Endothelial cell of umbilical vein (primary cell): ENCODE measurements at regions not wholly inside any gene's neighbourhood (a gene's known extent, or its start where the extent isn't known, plus 50 kb on each side); places are given as distances from the start of the nearest gene placed in this dataset.

ENCODE experiments used
- BruUV-seq: library from RNA; stranded (reverse); fragments of 400-500 nt; replicated peaks from 2 replicates; lab custom pipeline; 2021; lab: Mats Ljungman, UMichigan
- CTCF ChIA-PET: fragments of 300-600, 350-600 bp; sonication (Branson Sonifier 250); formaldehyde crosslinking; loops from one replicate; lab custom pipeline; 2021; ENCODE audit warnings: antibody characterized with exemption, inconsistent platforms; lab: Charles Lee
- POLR2A ChIA-PET: fragments of 300-600, 350-600 bp; sonication (Branson Sonifier 250); formaldehyde crosslinking; loops from one replicate; lab custom pipeline; 2021; ENCODE audit warnings: antibody characterized with exemption, inconsistent platforms; lab: Charles Lee
- DNase-seq: peaks from one replicate; pipeline ENCODE4 v3.0.0-alpha.2; 2011; ENCODE audit warnings: low read depth, low spot score
- FAIRE-seq: peaks from 2 replicates; lab custom pipeline; 2011; peaks lifted over from hg19 to GRCh38; lab: Jason Lieb, UNC
- H2AFZ ChIP-seq: 2 replicates; pipeline ENCODE4 v1.6.0; 2012; ENCODE audit warnings: low read depth, low read length, control low read depth, inconsistent platforms
- H3K27ac ChIP-seq: 2 replicates; pipeline ENCODE4 v1.5.1; 2011; ENCODE audit warnings: low read depth, mild to moderate bottlenecking, control low read depth, low read length, moderate library complexity; ENCODE audit not compliant: insufficient read depth
- H3K27me3 ChIP-seq, 2 experiments: 2 replicates each; pipeline versions ENCODE4 v1.6.0 to v1.6.1; 2011; ENCODE audit warnings: low read length in 2 of 2, mixed read lengths in 1 of 2; ENCODE audit not compliant: control insufficient read depth in 2 of 2, insufficient read depth in 2 of 2
- H3K36me3 ChIP-seq, 2 experiments: 2 replicates in 1 of 2; 3 replicates in 1 of 2; pipeline ENCODE4 v1.5.1; 2011; ENCODE audit warnings: low read length in 2 of 2, mild to moderate bottlenecking in 1 of 2, moderate library complexity in 1 of 2; ENCODE audit not compliant: control insufficient read depth in 2 of 2, insufficient read depth in 2 of 2; ENCODE audit errors: extremely low read depth in 1 of 2
- H3K4me1 ChIP-seq: 3 replicates; pipeline ENCODE4 v1.5.1; 2011; ENCODE audit warnings: mild to moderate bottlenecking, low read length; ENCODE audit not compliant: control insufficient read depth, insufficient read depth; ENCODE audit errors: extremely low read depth
- H3K4me2 ChIP-seq: 2 replicates; pipeline ENCODE4 v1.6.1; 2011; ENCODE audit warnings: low read length, control low read depth, mixed read lengths; ENCODE audit not compliant: insufficient read depth
- H3K4me3 ChIP-seq, 3 experiments: fragments of 200-600 bp in 1 of 3; sonication (generic), shearing (Covaris generic) in 1 of 3; replicated peaks in 1 of 3; 2 replicates each; pipeline ENCODE4 v1.5.1; 2011 to 2016; ENCODE audit warnings: control low read depth in 3 of 3, low read length in 3 of 3, mild to moderate bottlenecking in 2 of 3, inconsistent platforms in 1 of 3, low read depth in 1 of 3, moderate library complexity in 1 of 3; ENCODE audit not compliant: insufficient read depth in 1 of 3
- H3K79me2 ChIP-seq: 2 replicates; pipeline ENCODE4 v1.6.0; 2012; ENCODE audit warnings: low read length, inconsistent platforms; ENCODE audit not compliant: control insufficient read depth, insufficient read depth
- H3K9ac ChIP-seq: replicated peaks from 2 replicates; pipeline ENCODE3; 2011; ENCODE audit warnings: low read length, control low read depth; ENCODE audit not compliant: insufficient read depth; ENCODE audit errors: extremely low read depth
- H3K9me1 ChIP-seq: replicated peaks from 3 replicates; pipeline ENCODE4 v1.6.0; 2011; ENCODE audit warnings: mild to moderate bottlenecking, low read length; ENCODE audit not compliant: control insufficient read depth, insufficient read depth; ENCODE audit errors: extremely low read depth
- H3K9me3 ChIP-seq: replicated peaks from 2 replicates; pipeline ENCODE4 v1.5.1; 2012; ENCODE audit warnings: low read length, inconsistent platforms; ENCODE audit not compliant: control insufficient read depth, insufficient read depth
- H4K20me1 ChIP-seq: replicated peaks from 2 replicates; pipeline ENCODE3; 2011; ENCODE audit warnings: mild to moderate bottlenecking, low read length; ENCODE audit not compliant: control insufficient read depth, insufficient read depth; ENCODE audit errors: extremely low read depth
- CTCF ChIP-seq, 2 donors: IDR thresholded peaks; 1 replicate in 1 of 2; 2 replicates in 1 of 2; pipeline ENCODE4 v1.5.1; 2011; ENCODE audit warnings: low read length in 2 of 2, mild to moderate bottlenecking in 2 of 2, moderate library complexity in 2 of 2, control low read depth in 1 of 2, inconsistent platforms in 1 of 2, low read depth in 1 of 2; ENCODE audit not compliant: insufficient read depth in 1 of 2; ENCODE audit errors: extremely low read depth in 1 of 2
- EZH2 ChIP-seq: IDR thresholded peaks from 2 replicates; pipeline ENCODE4 v1.6.1; 2012; ENCODE audit warnings: borderline replicate concordance, low read depth, mild to moderate bottlenecking, moderate library complexity, low read length, inconsistent platforms; ENCODE audit not compliant: severe bottlenecking
- FOS ChIP-seq: IDR thresholded peaks from 2 replicates; pipeline ENCODE4 v1.6.1; 2011; ENCODE audit warnings: mild to moderate bottlenecking, low read length, moderate library complexity, borderline replicate concordance; ENCODE audit not compliant: insufficient read depth
- GATA2 ChIP-seq: IDR thresholded peaks from 2 replicates; pipeline ENCODE4 v1.7.0; 2011; ENCODE audit warnings: low read depth, mild to moderate bottlenecking, moderate library complexity, mixed read lengths, low read length; ENCODE audit not compliant: insufficient read length, insufficient read depth
- JUN ChIP-seq: IDR thresholded peaks from 2 replicates; pipeline ENCODE4 v1.6.1; 2011; ENCODE audit warnings: borderline replicate concordance, low read depth; ENCODE audit not compliant: insufficient read length, insufficient read depth
- MAX ChIP-seq: IDR thresholded peaks from 2 replicates; pipeline ENCODE4 v1.6.1; 2011; ENCODE audit not compliant: insufficient read depth, insufficient read length
- MYC ChIP-seq: IDR thresholded peaks from one replicate; pipeline ENCODE4 v1.6.1; 2011; ENCODE audit warnings: mild to moderate bottlenecking, low read depth, low read length
- POLR2A ChIP-seq: IDR thresholded peaks from 2 replicates; pipeline ENCODE4 v1.6.1; 2012; ENCODE audit warnings: low read depth, mild to moderate bottlenecking, control low read depth, low read length
- POLR2AphosphoS5 ChIP-seq: IDR thresholded peaks from 2 replicates; pipeline ENCODE4 v1.6.1; 2012; ENCODE audit warnings: low read depth, mild to moderate bottlenecking, control low read depth, low read length, moderate library complexity; ENCODE audit not compliant: insufficient read depth
- dilution Hi-C: fragments of 300-500 bp; cut with MboI; formaldehyde crosslinking; loops from one replicate; pipeline ENCODE4 v1.15.0; 2019; ENCODE audit warnings: low sequenced_read_pairs; ENCODE audit not compliant: extremely low pct_ligation_motif_present
- intact Hi-C: fragments of 100-400 bp; cut with micrococcal nuclease; formaldehyde crosslinking; loops from one replicate; pipeline ENCODE4 v1.10.0; 2022

- DNase-seq (no peak), FAIRE-seq (no peak)
- Histone ChIP-seq H3K4me2 (no peak overlapping the region), H3K27me3 (peaks cover 7 to 12% of the 10 kb centered on the region in 2 experiments), H3K9me3 (no peaks in the 10 kb centered on the region), H3K36me3 (no peaks in the 10 kb centered on the region), H3K79me2 (no peaks in the 10 kb centered on the region), H3K9me1 (no peaks in the 10 kb centered on the region), H2AFZ (no peak overlapping the region), H3K4me3 (no peak overlapping the region), H4K20me1 (no peaks in the 10 kb centered on the region), H3K27ac (no peak overlapping the region), H3K9ac (no peak overlapping the region), H3K4me1 (no peaks in the 10 kb centered on the region)
- no TSS peak for BruUV-seq
- ChIA-PET POLR2A (no interaction called here), CTCF (no interaction called here)
- dilution Hi-C loops (no loop called here), intact Hi-C loops (no loop called here)
- TF ChIP-seq CTCF (IDR thresholded peaks at IDR 0.05; ENCODE audit: extremely low read depth in 1 of 2, insufficient read depth in 1 of 2, low read depth in 1 of 2, low read length in 2 of 2) (no peak), FOS (no peak), MYC (no peak), POLR2AphosphoS5 (no peak), POLR2A (no peak), MAX (no peak), JUN (no peak), GATA2 (no peak), EZH2 (no peak)
Observed at GRCh38 chr3:150041877-150042276, 71.2 kb upstream of the PFN2 start.
